ENCODE measurements at regions not wholly inside any gene's neighbourhood (a gene's known extent, or its start where the extent isn't known, plus 50 kb on each side); places are given as distances from the start of the nearest gene placed in this dataset.

GRCh38 chr13:106172176-106172905, 363.1 kb downstream of the EFNB2 start:
- FAIRE-seq (no peak), DNase-seq (ENCODE audit: insufficient read length, low spot score) (no peak)
- TF ChIP-seq POU2F2 (IDR thresholded peaks at IDR 0.05; ENCODE audit: low read depth, low read length) (no peak), SPI1 (IDR thresholded peaks at IDR 0.05; ENCODE audit: low read depth, low read length) (no peak), PAX5 (IDR thresholded peaks at IDR 0.05; ENCODE audit: insufficient read depth, low read length, severe bottlenecking) (no peak), TAF1 (IDR thresholded peaks at IDR 0.05; ENCODE audit: low read depth, low read length) (no peak), POLR2A (IDR thresholded peaks at IDR 0.05; ENCODE audit: low read depth, low read length) (no peak), POLR2AphosphoS5 (IDR thresholded peaks at IDR 0.05; ENCODE audit: low read depth, low read length) (no peak)

GRCh38 chr13:106163426-106163825, 372.0 kb downstream of the EFNB2 start:
- FAIRE-seq (no peak), DNase-seq (ENCODE audit: insufficient read length, low spot score) (no peak)
- TF ChIP-seq POU2F2 (IDR thresholded peaks at IDR 0.05; ENCODE audit: low read depth, low read length) (no peak), POLR2AphosphoS5 (IDR thresholded peaks at IDR 0.05; ENCODE audit: low read depth, low read length) (no peak), POLR2A (IDR thresholded peaks at IDR 0.05; ENCODE audit: low read depth, low read length) (no peak), TAF1 (IDR thresholded peaks at IDR 0.05; ENCODE audit: low read depth, low read length) (no peak), PAX5 (IDR thresholded peaks at IDR 0.05; ENCODE audit: insufficient read depth, low read length, severe bottlenecking) (no peak), SPI1 (IDR thresholded peaks at IDR 0.05; ENCODE audit: low read depth, low read length) (no peak)

- FAIRE-seq (no peak), DNase-seq (ENCODE audit: insufficient read length, low spot score) (no peak)
- TF ChIP-seq POLR2AphosphoS5 (IDR thresholded peaks at IDR 0.05; ENCODE audit: low read depth, low read length) (no peak), TAF1 (IDR thresholded peaks at IDR 0.05; ENCODE audit: low read depth, low read length) (no peak), PAX5 (IDR thresholded peaks at IDR 0.05; ENCODE audit: insufficient read depth, low read length, severe bottlenecking) (no peak), POU2F2 (IDR thresholded peaks at IDR 0.05; ENCODE audit: low read depth, low read length) (no peak), POLR2A (IDR thresholded peaks at IDR 0.05; ENCODE audit: low read depth, low read length) (no peak), SPI1 (IDR thresholded peaks at IDR 0.05; ENCODE audit: low read depth, low read length) (no peak)
Measured at GRCh38 chr13:106161146-106161545, 374.3 kb downstream of the EFNB2 start.

- TF ChIP-seq POU2F2 (IDR thresholded peaks at IDR 0.05; ENCODE audit: low read depth, low read length) (no peak), POLR2AphosphoS5 (IDR thresholded peaks at IDR 0.05; ENCODE audit: low read depth, low read length) (no peak), PAX5 (IDR thresholded peaks at IDR 0.05; ENCODE audit: insufficient read depth, low read length, severe bottlenecking) (no peak), SPI1 (IDR thresholded peaks at IDR 0.05; ENCODE audit: low read depth, low read length) (no peak), POLR2A (IDR thresholded peaks at IDR 0.05; ENCODE audit: low read depth, low read length) (no peak), TAF1 (IDR thresholded peaks at IDR 0.05; ENCODE audit: low read depth, low read length) (no peak)
- no peak for FAIRE-seq
- no peak for DNase-seq (ENCODE audit: insufficient read length, low spot score)
Measured at GRCh38 chr13:106159295-106160195, 375.9 kb downstream of the EFNB2 start.

GRCh38 chr13:106156468-106156867, 379.0 kb downstream of the EFNB2 start:
- no peak for TF ChIP-seq POU2F2 (IDR thresholded peaks at IDR 0.05; ENCODE audit: low read depth, low read length)
- TF ChIP-seq TAF1 (IDR thresholded peaks at IDR 0.05; ENCODE audit: low read depth, low read length): no peak
- no peak for TF ChIP-seq SPI1 (IDR thresholded peaks at IDR 0.05; ENCODE audit: low read depth, low read length)
- TF ChIP-seq PAX5 (IDR thresholded peaks at IDR 0.05; ENCODE audit: insufficient read depth, low read length, severe bottlenecking): no peak
- no peak for TF ChIP-seq POLR2AphosphoS5 (IDR thresholded peaks at IDR 0.05; ENCODE audit: low read depth, low read length)
- TF ChIP-seq POLR2A (IDR thresholded peaks at IDR 0.05; ENCODE audit: low read depth, low read length): no peak
- no peak for FAIRE-seq
- no peak for DNase-seq (ENCODE audit: insufficient read length, low spot score)

- TF ChIP-seq SPI1 (IDR thresholded peaks at IDR 0.05; ENCODE audit: low read depth, low read length) (no peak), POLR2AphosphoS5 (IDR thresholded peaks at IDR 0.05; ENCODE audit: low read depth, low read length) (no peak), POLR2A (IDR thresholded peaks at IDR 0.05; ENCODE audit: low read depth, low read length) (no peak), TAF1 (IDR thresholded peaks at IDR 0.05; ENCODE audit: low read depth, low read length) (no peak), POU2F2 (IDR thresholded peaks at IDR 0.05; ENCODE audit: low read depth, low read length) (no peak), PAX5 (IDR thresholded peaks at IDR 0.05; ENCODE audit: insufficient read depth, low read length, severe bottlenecking) (no peak)
- DNase-seq (ENCODE audit: insufficient read length, low spot score): no peak
- no peak for FAIRE-seq
Measured at GRCh38 chr13:106155411-106155810, 380.1 kb downstream of the EFNB2 start.

GRCh38 chr13:106153876-106154275, 381.6 kb downstream of the EFNB2 start:
- FAIRE-seq: no peak
- TF ChIP-seq TAF1 (IDR thresholded peaks at IDR 0.05; ENCODE audit: low read depth, low read length) (no peak), PAX5 (IDR thresholded peaks at IDR 0.05; ENCODE audit: insufficient read depth, low read length, severe bottlenecking) (no peak), SPI1 (IDR thresholded peaks at IDR 0.05; ENCODE audit: low read depth, low read length) (no peak), POLR2AphosphoS5 (IDR thresholded peaks at IDR 0.05; ENCODE audit: low read depth, low read length) (no peak), POU2F2 (IDR thresholded peaks at IDR 0.05; ENCODE audit: low read depth, low read length) (no peak), POLR2A (IDR thresholded peaks at IDR 0.05; ENCODE audit: low read depth, low read length) (no peak)

GRCh38 chr13:106153041-106153440, 382.4 kb downstream of the EFNB2 start:
- no peak for DNase-seq (ENCODE audit: insufficient read length, low spot score)
- no peak for TF ChIP-seq POU2F2 (IDR thresholded peaks at IDR 0.05; ENCODE audit: low read depth, low read length)
- no peak for TF ChIP-seq POLR2AphosphoS5 (IDR thresholded peaks at IDR 0.05; ENCODE audit: low read depth, low read length)
- TF ChIP-seq POLR2A (IDR thresholded peaks at IDR 0.05; ENCODE audit: low read depth, low read length): no peak
- no peak for TF ChIP-seq PAX5 (IDR thresholded peaks at IDR 0.05; ENCODE audit: insufficient read depth, low read length, severe bottlenecking)
- TF ChIP-seq TAF1 (IDR thresholded peaks at IDR 0.05; ENCODE audit: low read depth, low read length): no peak
- TF ChIP-seq SPI1 (IDR thresholded peaks at IDR 0.05; ENCODE audit: low read depth, low read length): no peak
- no peak for FAIRE-seq

More at GRCh38 chr13:106153876-106154275, 381.6 kb downstream of the EFNB2 start:
- DNase-seq (ENCODE audit: insufficient read length, low spot score): no peak

- no peak for FAIRE-seq
- no peak for DNase-seq (ENCODE audit: insufficient read length, low spot score)
- TF ChIP-seq PAX5 (IDR thresholded peaks at IDR 0.05; ENCODE audit: insufficient read depth, low read length, severe bottlenecking) (no peak), POLR2AphosphoS5 (IDR thresholded peaks at IDR 0.05; ENCODE audit: low read depth, low read length) (no peak), SPI1 (IDR thresholded peaks at IDR 0.05; ENCODE audit: low read depth, low read length) (no peak), POU2F2 (IDR thresholded peaks at IDR 0.05; ENCODE audit: low read depth, low read length) (no peak), POLR2A (IDR thresholded peaks at IDR 0.05; ENCODE audit: low read depth, low read length) (no peak), TAF1 (IDR thresholded peaks at IDR 0.05; ENCODE audit: low read depth, low read length) (no peak)
Measured at GRCh38 chr13:106152047-106152446, 383.4 kb downstream of the EFNB2 start.

Measured in GM12891 (cell line).